CD4-positive, alpha-beta memory T cell (primary cell): ENCODE measurements at regions not wholly inside any gene's neighbourhood (a gene's known extent, or its start where the extent isn't known, plus 50 kb on each side); places are given as distances from the start of the nearest gene placed in this dataset.
"Not testable (repeated sequence)": the region's sequence is repeated elsewhere in the genome, so short reads cannot be mapped to it uniquely, and the experiment has no call there.

Experiments used
- CTCF ChIA-PET: fragments of 350-600 bp; sonication (Branson Sonifier 250); formaldehyde crosslinking; loops from one replicate; lab custom pipeline; 2021; ENCODE audit warnings: inconsistent platforms; ENCODE audit not compliant: partially characterized antibody; lab: Charles Lee
- POLR2A ChIA-PET: fragments of 350-600 bp; sonication (Branson Sonifier 250); formaldehyde crosslinking; loops from one replicate; lab custom pipeline; 2021; ENCODE audit not compliant: partially characterized antibody; lab: Charles Lee
- DNase-seq, 5 donors: peaks; one replicate each; pipeline versions ENCODE4 v3.0.0 to v3.0.0-alpha.2; 2020 to 2022; ENCODE audit warnings: mixed read lengths in 1 of 5
- H3K27ac ChIP-seq: one replicate; pipeline ENCODE4 v1.7.0; 2013; ENCODE audit warnings: low read depth, low read length
- H3K27me3 ChIP-seq: 2 replicates; pipeline ENCODE4 v1.7.0; 2013; ENCODE audit warnings: mild to moderate bottlenecking, low read length, moderate library complexity; ENCODE audit not compliant: insufficient read depth
- H3K36me3 ChIP-seq: 2 replicates; pipeline ENCODE4 v1.7.0; 2013; ENCODE audit warnings: mild to moderate bottlenecking, low read length, moderate library complexity; ENCODE audit not compliant: insufficient read depth
- H3K4me1 ChIP-seq: 2 replicates; pipeline ENCODE4 v1.7.0; 2013; ENCODE audit warnings: mild to moderate bottlenecking, low read length, moderate library complexity; ENCODE audit not compliant: insufficient read depth
- H3K4me3 ChIP-seq, 2 donors: one replicate each; pipeline ENCODE4 v1.7.0; 2013; ENCODE audit warnings: low read length in 2 of 2, mild to moderate bottlenecking in 1 of 2
- H3K9me3 ChIP-seq, 2 donors: one replicate each; pipeline ENCODE4 v1.7.0; 2013; ENCODE audit warnings: low read length in 2 of 2, control low read depth in 1 of 2; ENCODE audit not compliant: control insufficient read depth in 1 of 2
- H3K27ac Mint-ChIP-seq, 7 donors: one replicate each; pipeline ENCODE4 v1.8.0; 2020 to 2021; ENCODE audit warnings: mixed read lengths in 7 of 7, mild to moderate bottlenecking in 6 of 7, inconsistent platforms in 3 of 7, moderate library complexity in 3 of 7
- H3K27me3 Mint-ChIP-seq, 2 donors: one replicate each; pipeline ENCODE4 v1.8.0; 2020 to 2021; ENCODE audit warnings: mixed read lengths in 2 of 2
- H3K36me3 Mint-ChIP-seq, 2 donors: one replicate each; pipeline ENCODE4 v1.8.0; 2020 to 2021; ENCODE audit warnings: mixed read lengths in 2 of 2, inconsistent platforms in 1 of 2, mild to moderate bottlenecking in 1 of 2
- H3K4me1 Mint-ChIP-seq, 4 donors: one replicate each; pipeline ENCODE4 v1.8.0; 2020 to 2021; ENCODE audit warnings: mixed read lengths in 4 of 4, mild to moderate bottlenecking in 1 of 4
- H3K4me3 Mint-ChIP-seq, 8 donors: one replicate each; pipeline ENCODE4 v1.8.0; 2020 to 2021; ENCODE audit warnings: mixed read lengths in 8 of 8, mild to moderate bottlenecking in 7 of 8, moderate library complexity in 6 of 8, inconsistent platforms in 3 of 8
- H3K9me3 Mint-ChIP-seq, 8 donors: one replicate each; pipeline ENCODE4 v1.8.0; 2020 to 2021; ENCODE audit warnings: mixed read lengths in 8 of 8, mild to moderate bottlenecking in 5 of 8, inconsistent platforms in 3 of 8, moderate library complexity in 1 of 8
- intact Hi-C: fragments of 100-400 bp; cut with micrococcal nuclease; formaldehyde crosslinking; loops from one replicate; pipeline ENCODE4 v1.15.1; 2023

DNA sequence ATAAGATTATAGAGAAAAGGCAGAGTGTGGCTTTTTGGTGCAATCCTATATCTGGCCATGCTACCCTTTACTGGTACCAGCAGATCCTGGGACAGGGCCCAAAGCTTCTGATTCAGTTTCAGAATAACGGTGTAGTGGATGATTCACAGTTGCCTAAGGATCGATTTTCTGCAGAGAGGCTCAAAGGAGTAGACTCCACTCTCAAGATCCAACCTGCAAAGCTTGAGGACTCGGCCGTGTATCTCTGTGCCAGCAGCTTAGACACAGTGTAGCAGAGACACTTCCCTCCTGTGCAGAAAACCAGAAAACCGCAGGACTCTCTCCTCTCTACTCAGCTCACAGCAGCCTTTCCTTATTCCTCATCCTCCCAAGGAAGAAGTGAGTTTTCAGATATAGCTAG lies 176.3 kb upstream of the PRSS58 start:
- H3K4me3 ChIP-seq, DNase-seq, H3K36me3 Mint-ChIP-seq, H3K27me3 Mint-ChIP-seq, H3K27me3 ChIP-seq, H3K36me3 ChIP-seq, H3K9me3 ChIP-seq, intact Hi-C loops, H3K27ac ChIP-seq, H3K9me3 Mint-ChIP-seq: not testable (repeated sequence)
- peak overlapping the region; percentile 43 to 84 (median 66) for H3K27ac Mint-ChIP-seq
- H3K4me3 Mint-ChIP-seq, result peak overlapping the region; percentile 70 to 90 (median 84)
- ChIA-PET POLR2A (interaction anchor here (0.7 to 2.5 kb wide), 6 partner anchors 10 to 818 kb away, joined by 3 to 35 read pairs (median 4); no protein-coding TSS in a partner anchor), CTCF (interaction anchor here (0.8 to 4.8 kb wide), 13 partner anchors 11 to 101 kb away, joined by 3 to 20 read pairs (median 5); no protein-coding TSS in a partner anchor)
- H3K4me1 Mint-ChIP-seq, result peaks cover 22 to 49% (median 37%) of the 10 kb centered on the region in 4 donors
- H3K4me1 ChIP-seq, result peaks cover 21% of the 10 kb centered on the region

GRCh38 chr7:142432377-142432776 lies 174.5 kb upstream of the PRSS58 start:
- Histone ChIP-seq H3K4me3 (no peak overlapping the region), H3K9me3 (no peaks in the 10 kb centered on the region), H3K4me1 (peaks cover 21% of the 10 kb centered on the region), H3K27ac (no peak overlapping the region), H3K36me3 (no peaks in the 10 kb centered on the region), H3K27me3 (no peaks in the 10 kb centered on the region)
- H3K36me3 Mint-ChIP-seq, result no peaks in the 10 kb centered on the region
- ChIA-PET CTCF (interaction anchor here (1.2 to 2.0 kb wide), 2 partner anchors 12 to 20 kb away, joined by 4 to 7 read pairs; no protein-coding TSS in a partner anchor), POLR2A (no interaction called here)
- H3K4me3 Mint-ChIP-seq, result no peak overlapping the region
- peaks cover 0 to 2% of the 10 kb centered on the region in 2 donors for H3K27me3 Mint-ChIP-seq
- intact Hi-C loops, result no loop called here
- no peak for DNase-seq
- no peaks in the 10 kb centered on the region for H3K9me3 Mint-ChIP-seq
- H3K27ac Mint-ChIP-seq, result peak overlapping the region in 1 of 7 donors; percentile 6
- H3K4me1 Mint-ChIP-seq, result peaks cover 20 to 41% (median 31%) of the 10 kb centered on the region in 4 donors

- no peak for DNase-seq
- intact Hi-C loops, result no loop called here
- Histone ChIP-seq H3K36me3 (no peaks in the 10 kb centered on the region), H3K9me3 (no peaks in the 10 kb centered on the region), H3K4me1 (peaks cover 21% of the 10 kb centered on the region), H3K27ac (no peak overlapping the region), H3K4me3 (no peak overlapping the region), H3K27me3 (no peaks in the 10 kb centered on the region)
- Mint-ChIP-seq H3K27me3 (peaks cover 0 to 2% of the 10 kb centered on the region in 2 donors), H3K27ac (peak overlapping the region in 1 of 7 donors; percentile 63), H3K4me1 (peaks cover 20 to 41% (median 31%) of the 10 kb centered on the region in 4 donors), H3K36me3 (no peaks in the 10 kb centered on the region), H3K4me3 (no peak overlapping the region), H3K9me3 (no peaks in the 10 kb centered on the region)
- POLR2A ChIA-PET, result no interaction called here
- CTCF ChIA-PET, result no interaction called here
Observed at GRCh38 chr7:142431491-142431890, 173.6 kb upstream of the PRSS58 start.

GRCh38 chr7:142428094-142428493 lies 170.2 kb upstream of the PRSS58 start:
- Mint-ChIP-seq H3K9me3 (no peaks in the 10 kb centered on the region), H3K27ac (no peak overlapping the region), H3K4me3 (no peak overlapping the region), H3K36me3 (no peaks in the 10 kb centered on the region), H3K27me3 (peaks cover 0 to 2% of the 10 kb centered on the region in 2 donors), H3K4me1 (peaks cover 5 to 16% (median 8%) of the 10 kb centered on the region in 4 donors)
- H3K4me3 ChIP-seq, result no peak overlapping the region
- H3K9me3 ChIP-seq, result no peaks in the 10 kb centered on the region
- intact Hi-C loops, result no loop called here
- CTCF ChIA-PET, result interaction anchor here (1.2 kb wide), 1 partner anchor 9 kb away, joined by 3 read pairs; no protein-coding TSS in a partner anchor
- POLR2A ChIA-PET, result interaction anchor here (0.8 kb wide), 1 partner anchor 13 kb away, joined by 3 read pairs; no protein-coding TSS in a partner anchor
- H3K4me1 ChIP-seq, result peaks cover 3% of the 10 kb centered on the region
- no peaks in the 10 kb centered on the region for H3K27me3 ChIP-seq
- no peak for DNase-seq
- H3K27ac ChIP-seq, result no peak overlapping the region
- no peaks in the 10 kb centered on the region for H3K36me3 ChIP-seq

DNA sequence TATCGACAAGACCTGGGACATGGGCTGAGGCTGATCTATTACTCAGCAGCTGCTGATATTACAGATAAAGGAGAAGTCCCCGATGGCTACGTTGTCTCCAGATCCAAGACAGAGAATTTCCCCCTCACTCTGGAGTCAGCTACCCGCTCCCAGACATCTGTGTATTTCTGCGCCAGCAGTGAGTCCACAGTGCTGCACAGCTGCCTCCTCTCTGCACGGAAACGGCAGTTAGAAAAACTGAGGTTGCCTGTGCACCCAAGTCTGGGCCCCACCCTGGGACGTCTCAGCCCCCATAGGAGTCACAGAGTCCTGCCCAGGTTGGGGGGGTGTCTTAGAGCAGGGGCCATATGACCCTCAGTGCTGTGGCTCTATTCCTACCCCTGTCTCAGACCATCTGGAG lies 167.4 kb upstream of the PRSS58 start:
- CTCF ChIA-PET, result interaction anchor here (1.4 kb wide), 1 partner anchor 12 kb away, joined by 6 read pairs; no protein-coding TSS in a partner anchor
- Mint-ChIP-seq H3K9me3 (no peaks in the 10 kb centered on the region), H3K36me3 (no peaks in the 10 kb centered on the region), H3K4me3 (peak overlapping the region in 3 of 8 donors; percentile 13 to 46 (median 15)), H3K4me1 (peaks cover 2 to 13% (median 5%) of the 10 kb centered on the region in 4 donors), H3K27ac (no peak overlapping the region), H3K27me3 (peaks cover 0 to 2% of the 10 kb centered on the region in 2 donors)
- H3K36me3 ChIP-seq, result no peaks in the 10 kb centered on the region
- peaks cover under 1% of the 10 kb centered on the region for H3K4me1 ChIP-seq
- intact Hi-C loops, result no loop called here
- H3K4me3 ChIP-seq, result no peak overlapping the region
- POLR2A ChIA-PET, result interaction anchor here (1.0 to 1.5 kb wide), 3 partner anchors 371 to 380 kb away, joined by 3 to 4 read pairs (median 3); no protein-coding TSS in a partner anchor
- H3K27me3 ChIP-seq, result no peaks in the 10 kb centered on the region
- no peak overlapping the region for H3K27ac ChIP-seq
- no peak for DNase-seq
- H3K9me3 ChIP-seq, result no peaks in the 10 kb centered on the region

DNA sequence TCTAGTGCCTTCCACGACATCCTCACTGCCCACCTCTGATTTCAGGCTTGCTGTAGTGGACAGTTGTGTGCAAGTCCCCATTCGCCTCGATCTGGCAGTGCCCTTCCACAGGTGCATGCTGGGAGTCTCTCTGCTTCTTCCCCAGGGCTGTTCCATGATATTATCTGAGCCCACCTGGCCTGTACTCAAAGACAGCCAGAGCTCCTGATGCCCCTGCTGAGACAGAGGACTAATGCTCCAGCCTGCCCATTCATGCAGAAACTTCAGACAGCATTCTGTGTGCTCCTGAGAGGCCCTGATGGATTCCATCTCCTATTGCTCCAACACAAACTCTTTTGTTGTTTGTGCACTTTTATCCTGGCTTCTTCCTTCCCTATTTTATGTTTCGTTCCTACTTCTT lies 164.8 kb upstream of the PRSS58 start:
- H3K36me3 Mint-ChIP-seq, result no peaks in the 10 kb centered on the region
- intact Hi-C loops, result no loop called here
- Histone ChIP-seq H3K4me1 (no peaks in the 10 kb centered on the region), H3K36me3 (no peaks in the 10 kb centered on the region), H3K27ac (no peak overlapping the region), H3K27me3 (no peaks in the 10 kb centered on the region), H3K4me3 (no peak overlapping the region), H3K9me3 (no peaks in the 10 kb centered on the region)
- H3K4me3 Mint-ChIP-seq, result no peak overlapping the region
- H3K4me1 Mint-ChIP-seq, result peaks cover 0 to 7% (median 3%) of the 10 kb centered on the region in 4 donors
- CTCF ChIA-PET, result interaction anchor here (0.8 to 1.5 kb wide), 5 partner anchors 8 to 40 kb away, joined by 3 to 7 read pairs (median 3); no protein-coding TSS in a partner anchor
- no peaks in the 10 kb centered on the region for H3K9me3 Mint-ChIP-seq
- POLR2A ChIA-PET, result interaction anchor here (0.8 kb wide), 1 partner anchor 388 kb away, joined by 3 read pairs; no protein-coding TSS in a partner anchor
- H3K27me3 Mint-ChIP-seq, result no peaks in the 10 kb centered on the region
- H3K27ac Mint-ChIP-seq, result peak overlapping the region in 2 of 7 donors; percentile 35 to 73
- DNase-seq, result no peak

DNA sequence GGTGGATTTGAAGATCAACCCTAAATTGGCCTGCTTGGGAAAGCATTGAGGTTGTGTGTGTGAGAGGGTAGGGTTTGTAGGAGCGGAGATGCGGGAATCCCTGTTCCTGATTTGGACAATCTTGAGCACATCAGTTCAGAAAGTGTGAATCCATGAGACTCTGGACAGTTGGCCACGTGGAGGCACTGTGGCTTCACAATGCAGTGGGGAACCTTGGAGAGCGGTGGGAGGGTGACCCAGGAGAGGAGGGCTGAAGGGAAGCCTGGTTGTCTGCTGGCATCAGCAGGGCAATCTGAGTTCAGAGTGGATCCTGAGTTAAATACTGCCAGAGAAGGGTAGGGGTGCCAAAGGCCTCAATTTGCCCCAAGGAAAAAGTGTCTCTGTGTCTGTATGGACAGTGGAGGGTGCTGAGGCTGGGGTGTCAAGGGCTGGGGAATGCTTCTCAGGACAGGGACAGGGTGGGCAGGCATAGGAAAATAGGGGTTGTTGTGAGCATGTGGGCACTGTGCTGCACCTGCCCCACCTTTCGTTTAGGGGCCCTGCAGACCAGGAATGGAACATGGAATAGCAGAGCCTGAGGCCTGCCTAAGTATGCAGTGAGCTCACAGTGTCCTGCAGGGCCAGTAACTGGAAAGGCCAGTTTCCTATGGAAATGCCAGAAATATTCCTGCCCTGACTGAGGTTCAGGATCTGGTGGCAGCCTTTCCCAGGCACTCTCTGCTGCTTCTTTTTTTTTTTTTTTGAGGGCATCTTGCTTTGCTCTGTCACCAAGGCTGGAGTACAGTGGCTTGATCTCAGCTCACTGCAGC lies 162.9 kb upstream of the PRSS58 start:
- Histone ChIP-seq H3K9me3 (no peaks in the 10 kb centered on the region), H3K27me3 (no peaks in the 10 kb centered on the region), H3K4me1 (no peaks in the 10 kb centered on the region), H3K4me3 (no peak overlapping the region), H3K36me3 (no peaks in the 10 kb centered on the region), H3K27ac (no peak overlapping the region)
- peaks cover 0 to 7% (median 3%) of the 10 kb centered on the region in 4 donors for H3K4me1 Mint-ChIP-seq
- H3K27ac Mint-ChIP-seq, result peak overlapping the region in 1 of 7 donors; percentile 44
- ChIA-PET POLR2A (no interaction called here), CTCF (no interaction called here)
- intact Hi-C loops, result no loop called here
- H3K9me3 Mint-ChIP-seq, result no peaks in the 10 kb centered on the region
- H3K27me3 Mint-ChIP-seq, result no peaks in the 10 kb centered on the region
- H3K36me3 Mint-ChIP-seq, result no peaks in the 10 kb centered on the region
- H3K4me3 Mint-ChIP-seq, result no peak overlapping the region
- DNase-seq, result no peak
